ENCODE measurements at regions not wholly inside any gene's neighbourhood (a gene's known extent, or its start where the extent isn't known, plus 50 kb on each side); places are given as distances from the start of the nearest gene placed in this dataset.

DNA sequence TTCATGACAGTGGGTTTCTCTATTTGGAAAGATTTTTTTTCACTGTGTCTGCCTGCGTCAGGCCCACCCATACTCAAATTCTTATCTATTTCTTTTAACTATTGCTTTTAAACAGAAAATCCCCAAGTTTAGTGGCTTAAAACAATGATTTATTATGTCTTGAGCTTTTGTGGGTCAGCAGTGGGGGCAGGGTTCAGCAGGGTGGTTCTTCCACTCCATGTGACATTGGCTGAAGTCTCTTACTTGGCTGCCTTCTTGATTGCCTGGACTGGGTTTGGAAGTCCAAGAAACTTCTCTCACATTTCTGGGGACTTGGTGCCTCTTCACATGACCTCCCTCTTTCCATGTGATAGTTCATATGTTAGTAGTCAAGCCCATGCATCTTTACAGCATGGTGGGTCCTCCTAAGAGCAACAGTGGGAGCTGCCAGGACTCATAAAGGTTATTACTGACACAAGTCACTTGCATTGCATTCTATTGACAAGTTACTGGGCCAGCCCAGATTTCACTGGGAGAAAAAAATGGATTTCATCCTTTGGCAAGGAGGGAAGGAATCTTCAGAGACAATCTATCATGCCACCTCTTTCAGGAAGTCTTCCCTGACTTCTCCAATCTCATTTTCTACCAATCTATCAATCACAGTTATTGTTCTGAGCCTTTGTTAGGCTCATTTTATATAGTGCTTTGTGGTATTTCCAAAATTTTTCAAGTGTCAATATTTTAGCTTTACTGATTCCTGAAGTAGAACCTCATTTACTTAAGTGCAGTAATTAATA, 436.1 kb downstream of the XYLT1 start:
- TF ChIP-seq, protein P1, sequence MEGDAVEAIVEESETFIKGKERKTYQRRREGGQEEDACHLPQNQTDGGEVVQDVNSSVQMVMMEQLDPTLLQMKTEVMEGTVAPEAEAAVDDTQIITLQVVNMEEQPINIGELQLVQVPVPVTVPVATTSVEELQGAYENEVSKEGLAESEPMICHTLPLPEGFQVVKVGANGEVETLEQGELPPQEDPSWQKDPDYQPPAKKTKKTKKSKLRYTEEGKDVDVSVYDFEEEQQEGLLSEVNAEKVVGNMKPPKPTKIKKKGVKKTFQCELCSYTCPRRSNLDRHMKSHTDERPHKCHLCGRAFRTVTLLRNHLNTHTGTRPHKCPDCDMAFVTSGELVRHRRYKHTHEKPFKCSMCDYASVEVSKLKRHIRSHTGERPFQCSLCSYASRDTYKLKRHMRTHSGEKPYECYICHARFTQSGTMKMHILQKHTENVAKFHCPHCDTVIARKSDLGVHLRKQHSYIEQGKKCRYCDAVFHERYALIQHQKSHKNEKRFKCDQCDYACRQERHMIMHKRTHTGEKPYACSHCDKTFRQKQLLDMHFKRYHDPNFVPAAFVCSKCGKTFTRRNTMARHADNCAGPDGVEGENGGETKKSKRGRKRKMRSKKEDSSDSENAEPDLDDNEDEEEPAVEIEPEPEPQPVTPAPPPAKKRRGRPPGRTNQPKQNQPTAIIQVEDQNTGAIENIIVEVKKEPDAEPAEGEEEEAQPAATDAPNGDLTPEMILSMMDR (IDR thresholded peaks at IDR 0.05; ENCODE audit: insufficient read depth, low read depth, low read length): no peak
- TF ChIP-seq EZH2 (IDR thresholded peaks at IDR 0.05; ENCODE audit: insufficient read depth, low read length): no peak

Data from astrocyte (in vitro differentiated cells and primary cell).